HG02885 (cell line): ENCODE measurements at regions not wholly inside any gene's neighbourhood (a gene's known extent, or its start where the extent isn't known, plus 50 kb on each side); places are given as distances from the start of the nearest gene placed in this dataset.
"Not testable (repeated sequence)": the region's sequence is repeated elsewhere in the genome, so short reads cannot be mapped to it uniquely, and the experiment has no call there.

Experiments
- ATAC-seq: cut with Tn5 transposase; IDR thresholded peaks from one replicate; pipeline ENCODE4 v1.9.1; 2021; ENCODE audit warnings: mild to moderate bottlenecking; ENCODE audit not compliant: unreplicated experiment, poor library complexity

- no peak for ATAC-seq
These were observed 663.1 kb upstream of the GHITM start for GRCh38 chr10:83476211-83476610.

GRCh38 chr10:83489161-83489560 lies 650.1 kb upstream of the GHITM start:
- ATAC-seq: no peak

GRCh38 chr10:83492004-83492403 lies 647.3 kb upstream of the GHITM start:
- no peak for ATAC-seq

- no peak for ATAC-seq
These were observed 626.6 kb upstream of the GHITM start for GRCh38 chr10:83512681-83513080.

GRCh38 chr10:83515001-83515400 lies 624.3 kb upstream of the GHITM start:
- ATAC-seq: no peak

DNA sequence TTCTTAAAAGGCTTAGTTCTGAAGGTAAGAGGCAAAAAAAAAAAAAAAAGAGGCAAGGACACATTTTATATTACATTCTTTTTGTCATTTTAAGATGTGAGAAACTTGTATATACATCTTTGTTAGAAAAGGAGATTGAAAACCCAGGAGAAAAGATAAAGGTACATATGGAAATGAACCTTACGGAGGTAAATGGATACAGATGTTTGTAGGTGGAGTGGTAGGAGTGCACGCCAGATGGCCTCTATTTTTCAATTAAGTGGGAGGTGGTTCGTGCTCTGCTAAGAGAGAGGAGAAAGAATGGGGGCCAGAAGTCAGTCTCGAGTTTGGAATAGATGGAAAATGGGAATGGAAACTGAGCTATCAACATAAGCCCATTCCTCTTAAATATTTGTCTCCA lies 622.5 kb upstream of the GHITM start:
- no peak for ATAC-seq

DNA sequence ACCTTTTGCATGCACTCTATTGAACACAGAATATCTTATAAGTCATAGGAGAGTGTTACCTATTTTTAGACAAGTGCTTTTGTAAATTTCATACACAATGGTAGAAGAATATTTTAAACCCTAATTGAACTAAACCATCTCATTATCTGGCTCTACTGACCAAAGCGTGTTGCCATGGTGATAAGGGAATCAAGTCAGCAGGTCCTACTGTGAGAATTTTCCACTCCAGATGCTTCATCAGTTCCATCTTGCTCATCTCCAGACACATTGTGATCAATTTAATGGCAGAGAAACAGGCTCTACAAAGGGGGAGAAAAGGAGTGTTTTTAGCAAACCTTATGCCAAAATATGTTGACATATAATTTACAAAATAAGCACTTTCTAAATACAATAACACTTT lies 621.9 kb upstream of the GHITM start:
- no peak for ATAC-seq

DNA sequence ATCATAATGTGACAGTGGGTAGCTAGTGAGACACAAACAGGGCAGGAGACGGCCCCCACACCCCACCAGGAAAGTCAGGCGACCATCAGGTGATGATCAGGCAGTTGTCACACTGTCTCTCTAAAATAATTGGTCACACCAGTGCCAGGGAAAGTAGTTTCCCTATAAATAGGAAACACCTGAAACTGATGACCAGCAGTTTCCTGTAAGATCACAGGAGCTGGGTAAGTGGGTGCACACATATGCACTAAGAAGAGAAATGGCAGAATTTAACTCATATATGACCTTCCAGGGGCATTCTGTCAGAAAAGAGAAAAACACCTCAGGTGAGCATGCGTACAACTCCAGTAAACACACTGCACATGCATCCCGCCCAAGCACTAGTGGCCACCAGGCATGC lies 620.5 kb upstream of the GHITM start:
- no peak for ATAC-seq

- ATAC-seq: not testable (repeated sequence)
These were observed 618.9 kb upstream of the GHITM start for GRCh38 chr10:83520386-83520785.

DNA sequence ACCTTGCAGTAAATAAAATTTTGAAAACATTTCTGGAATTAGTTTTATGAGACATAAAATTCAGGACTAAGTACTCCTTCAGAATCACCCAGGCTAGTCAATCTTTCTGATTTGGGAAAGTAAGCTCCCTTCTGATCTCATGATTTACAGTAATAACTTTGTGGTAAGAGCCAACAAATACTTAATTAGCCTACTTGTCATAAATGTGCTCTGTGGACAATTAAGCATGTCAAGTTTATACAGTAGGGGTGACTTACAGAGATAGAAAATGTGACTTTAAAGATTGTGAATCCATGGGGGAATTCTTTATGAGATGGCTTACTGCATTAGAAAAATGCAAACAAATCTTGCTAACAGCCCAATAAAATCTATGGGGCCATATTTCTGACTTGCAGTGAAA lies 616.9 kb upstream of the GHITM start:
- ATAC-seq: no peak

GRCh38 chr10:83522881-83523386 lies 616.4 kb upstream of the GHITM start:
- ATAC-seq: no peak

GRCh38 chr10:83527934-83528333 lies 611.4 kb upstream of the GHITM start:
- no peak for ATAC-seq

GRCh38 chr10:83533290-83533689 lies 606.0 kb upstream of the GHITM start:
- no peak for ATAC-seq

- ATAC-seq: no peak
These were observed 602.9 kb upstream of the GHITM start for GRCh38 chr10:83536426-83536825.

DNA sequence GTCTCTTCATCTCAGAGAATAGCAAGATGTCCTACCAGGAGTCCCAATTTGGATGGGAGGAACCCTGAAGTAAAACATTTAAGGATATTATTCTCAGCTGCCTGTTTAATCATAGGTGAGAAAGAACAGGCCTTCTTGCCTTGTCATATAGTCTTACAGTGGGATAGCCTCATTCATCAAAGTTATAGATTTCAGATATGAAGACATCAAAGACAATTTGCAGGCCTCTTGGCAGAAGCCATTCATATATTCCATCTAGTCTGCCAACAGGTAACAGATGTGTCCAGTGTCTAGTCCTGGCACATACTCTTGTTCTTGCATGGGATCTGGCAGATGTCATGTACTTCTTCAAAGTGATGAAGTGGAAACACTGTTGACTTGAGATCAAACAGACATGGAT lies 601.3 kb upstream of the GHITM start:
- no peak for ATAC-seq

- ATAC-seq: peak; percentile 52
These were observed 599.6 kb upstream of the GHITM start for GRCh38 chr10:83539528-83540308.

DNA sequence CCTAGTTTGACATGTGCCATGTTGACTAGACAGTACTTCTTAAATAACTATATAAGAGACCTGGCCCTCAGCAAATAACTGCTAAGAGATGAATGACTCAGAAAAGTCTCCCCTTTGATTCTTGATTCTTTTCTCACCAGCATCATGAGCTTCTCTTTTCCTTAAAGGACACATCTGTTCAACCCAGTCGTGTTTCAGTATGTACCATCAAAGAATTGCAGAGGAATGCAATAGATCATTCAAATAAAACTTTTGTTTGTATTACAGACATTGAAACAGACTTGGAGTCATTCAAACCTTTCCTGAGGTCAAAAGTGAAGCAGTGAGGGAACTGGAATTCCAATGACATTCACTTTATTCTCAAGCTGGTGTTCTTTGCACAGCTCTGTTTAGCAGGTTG lies 598.3 kb upstream of the GHITM start:
- no peak for ATAC-seq

GRCh38 chr10:83542774-83543411 lies 596.4 kb upstream of the GHITM start:
- peak; percentile 33 for ATAC-seq

GRCh38 chr10:83543691-83544462 lies 595.4 kb upstream of the GHITM start:
- no peak for ATAC-seq

GRCh38 chr10:83545901-83546391 lies 593.4 kb upstream of the GHITM start:
- ATAC-seq: no peak

- ATAC-seq: not testable (repeated sequence)
These were observed 588.1 kb upstream of the GHITM start for GRCh38 chr10:83551190-83551589.
